Stimulated activated CD4-positive, alpha-beta T cell treated with anti-CD3 and anti-CD28 coated beads, TNF-alpha, amount 100 ng/mL, for 24 hours (primary cell): ENCODE measurements at regions not wholly inside any gene's neighbourhood (a gene's known extent, or its start where the extent isn't known, plus 50 kb on each side); places are given as distances from the start of the nearest gene placed in this dataset.
"Not testable (repeated sequence)": the region's sequence is repeated elsewhere in the genome, so short reads cannot be mapped to it uniquely, and the experiment has no call there.

Source experiments
- DNase-seq, 3 experiments: peaks; one replicate each; pipeline ENCODE4 v3.0.0-alpha.2; 2020; ENCODE audit warnings: low read depth in 3 of 3

- DNase-seq = no peak
These were observed 151.8 kb upstream of the SOX14 start for GRCh38 chr3:137612291-137612690.

- DNase-seq = no peak
These were observed 148.3 kb upstream of the SOX14 start for GRCh38 chr3:137615659-137616418.

GRCh38 chr3:137641879-137642704 is 122.0 kb upstream of the SOX14 start:
- no peak for DNase-seq

- DNase-seq = no peak
These were observed 121.3 kb upstream of the SOX14 start for GRCh38 chr3:137642831-137643230.

GRCh38 chr3:137647179-137647578 is 116.9 kb upstream of the SOX14 start:
- DNase-seq = no peak

- DNase-seq = no peak
These were observed 94.5 kb upstream of the SOX14 start for GRCh38 chr3:137669519-137670060.

- DNase-seq = no peak
These were observed 76.8 kb upstream of the SOX14 start for GRCh38 chr3:137687181-137687879.

- DNase-seq = no peak
These were observed 71.2 kb upstream of the SOX14 start for GRCh38 chr3:137692803-137693431.

GRCh38 chr3:137693791-137694190 is 70.3 kb upstream of the SOX14 start:
- DNase-seq = no peak

- no peak for DNase-seq
These were observed 69.3 kb upstream of the SOX14 start for GRCh38 chr3:137694836-137695235.

GRCh38 chr3:137695351-137695750 is 68.8 kb upstream of the SOX14 start:
- no peak for DNase-seq

GRCh38 chr3:137709011-137709601 is 55.0 kb upstream of the SOX14 start:
- DNase-seq = no peak

GRCh38 chr3:137713965-137714364 is 50.1 kb upstream of the SOX14 start:
- DNase-seq = not testable (repeated sequence)
